ENCODE measurements at regions not wholly inside any gene's neighbourhood (a gene's known extent, or its start where the extent isn't known, plus 50 kb on each side); places are given as distances from the start of the nearest gene placed in this dataset.

GRCh38 chr6:22664968-22665367 lies 95.6 kb downstream of the HDGFL1 start:
- Histone ChIP-seq H3K27me3 (ENCODE audit: control insufficient read depth in 1 of 2, insufficient read depth in 2 of 2, low read length in 1 of 2) (no peaks in the 10 kb centered on the region), H3K4me3 (ENCODE audit: low read length in 2 of 2) (no peak overlapping the region), H3K27ac (ENCODE audit: low read depth in 1 of 2, low read length in 2 of 2) (no peak overlapping the region), H3K36me3 (ENCODE audit: control insufficient read depth in 1 of 2, insufficient read depth in 2 of 2, low read length in 1 of 2) (no peaks in the 10 kb centered on the region), H3K9me3 (ENCODE audit: control insufficient read depth, low read length) (no peaks in the 10 kb centered on the region), H3K4me1 (ENCODE audit: control insufficient read depth in 1 of 2, insufficient read depth in 2 of 2, low read length in 2 of 2) (peaks cover 0 to 2% of the 10 kb centered on the region in 2 donors)
- no peak for ATAC-seq (ENCODE audit: low FRiP score)
- WGBS, 2 donors, result 98 to 99% methylated on average over 2 of the region's 2 CpGs
- DNase-seq, result no peak
- intact Hi-C loops (cut with DNase I), result loop anchor here in 1 of 2 donors (5.0 kb wide), 1 partner anchor 337 kb away; no protein-coding TSS in a partner anchor

- no peaks in the 10 kb centered on the region for H3K9me3 ChIP-seq (ENCODE audit: control insufficient read depth, low read length)
- H3K27me3 ChIP-seq (ENCODE audit: control insufficient read depth in 1 of 2, insufficient read depth in 2 of 2, low read length in 1 of 2), result no peaks in the 10 kb centered on the region
- no peaks in the 10 kb centered on the region for H3K36me3 ChIP-seq (ENCODE audit: control insufficient read depth in 1 of 2, insufficient read depth in 2 of 2, low read length in 1 of 2)
- H3K4me1 ChIP-seq (ENCODE audit: control insufficient read depth in 1 of 2, insufficient read depth in 2 of 2, low read length in 2 of 2), result peaks cover 0 to 2% of the 10 kb centered on the region in 2 donors
- intact Hi-C loops (cut with DNase I), result loop anchor here in 1 of 2 donors (5.0 kb wide), 1 partner anchor 336 kb away; no protein-coding TSS in a partner anchor
- no peak overlapping the region for H3K4me3 ChIP-seq (ENCODE audit: low read length in 2 of 2)
- no peak overlapping the region for H3K27ac ChIP-seq (ENCODE audit: low read depth in 1 of 2, low read length in 2 of 2)
- WGBS, 2 donors, result 97% methylated on average over 1 of the region's 1 CpG
- DNase-seq (no peak), ATAC-seq (ENCODE audit: low FRiP score) (no peak)
Observed at GRCh38 chr6:22666021-22666420, 96.7 kb downstream of the HDGFL1 start.

GRCh38 chr6:22666586-22666985 lies 97.2 kb downstream of the HDGFL1 start:
- DNase-seq (no peak), ATAC-seq (ENCODE audit: low FRiP score) (no peak)
- 34 to 37% methylated on average over 2 of the region's 2 CpGs for WGBS, 2 donors
- Histone ChIP-seq H3K4me1 (ENCODE audit: control insufficient read depth in 1 of 2, insufficient read depth in 2 of 2, low read length in 2 of 2) (peaks cover 0 to 2% of the 10 kb centered on the region in 2 donors), H3K9me3 (ENCODE audit: control insufficient read depth, low read length) (no peaks in the 10 kb centered on the region), H3K27me3 (ENCODE audit: control insufficient read depth in 1 of 2, insufficient read depth in 2 of 2, low read length in 1 of 2) (no peaks in the 10 kb centered on the region), H3K36me3 (ENCODE audit: control insufficient read depth in 1 of 2, insufficient read depth in 2 of 2, low read length in 1 of 2) (no peaks in the 10 kb centered on the region), H3K4me3 (ENCODE audit: low read length in 2 of 2) (no peak overlapping the region), H3K27ac (ENCODE audit: low read depth in 1 of 2, low read length in 2 of 2) (no peak overlapping the region)
- intact Hi-C loops (cut with DNase I), result loop anchor here in 1 of 2 donors (5.0 kb wide), 1 partner anchor 336 kb away; no protein-coding TSS in a partner anchor

GRCh38 chr6:22667855-22668254 lies 98.5 kb downstream of the HDGFL1 start:
- ATAC-seq (ENCODE audit: low FRiP score) (no peak), DNase-seq (no peak)
- H3K4me1 ChIP-seq (ENCODE audit: control insufficient read depth in 1 of 2, insufficient read depth in 2 of 2, low read length in 2 of 2), result peaks cover 0 to 2% of the 10 kb centered on the region in 2 donors
- intact Hi-C loops (cut with DNase I), result loop anchor here in 1 of 2 donors (5.0 kb wide), 1 partner anchor 334 kb away; no protein-coding TSS in a partner anchor
- no peaks in the 10 kb centered on the region for H3K27me3 ChIP-seq (ENCODE audit: control insufficient read depth in 1 of 2, insufficient read depth in 2 of 2, low read length in 1 of 2)
- H3K9me3 ChIP-seq (ENCODE audit: control insufficient read depth, low read length), result no peaks in the 10 kb centered on the region
- WGBS, 2 donors, result 81 to 83% methylated on average over 1 of the region's 1 CpG
- H3K27ac ChIP-seq (ENCODE audit: low read depth in 1 of 2, low read length in 2 of 2), result no peak overlapping the region
- H3K36me3 ChIP-seq (ENCODE audit: control insufficient read depth in 1 of 2, insufficient read depth in 2 of 2, low read length in 1 of 2), result no peaks in the 10 kb centered on the region
- no peak overlapping the region for H3K4me3 ChIP-seq (ENCODE audit: low read length in 2 of 2)

DNA sequence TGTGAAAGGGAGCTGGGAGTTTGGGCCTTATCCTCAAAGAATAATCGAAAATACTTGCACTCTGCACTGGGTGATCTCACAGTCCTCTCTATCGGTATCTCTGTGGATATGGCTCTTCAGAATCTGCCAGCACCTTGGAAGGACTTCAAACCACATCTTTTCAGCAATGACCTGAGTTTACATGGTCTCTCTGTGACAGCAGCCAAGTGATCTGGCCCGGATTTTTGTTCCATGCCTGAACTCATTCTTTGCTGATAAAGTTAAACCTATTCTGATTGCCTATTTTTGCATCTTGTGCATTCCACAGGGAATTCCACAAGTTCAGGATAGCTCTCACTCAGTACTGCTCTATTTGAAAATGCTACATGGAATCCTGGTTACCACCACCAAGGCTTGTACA lies 98.9 kb downstream of the HDGFL1 start:
- Histone ChIP-seq H3K36me3 (ENCODE audit: control insufficient read depth in 1 of 2, insufficient read depth in 2 of 2, low read length in 1 of 2) (no peaks in the 10 kb centered on the region), H3K4me1 (ENCODE audit: control insufficient read depth in 1 of 2, insufficient read depth in 2 of 2, low read length in 2 of 2) (peaks cover 0 to 2% of the 10 kb centered on the region in 2 donors), H3K9me3 (ENCODE audit: control insufficient read depth, low read length) (no peaks in the 10 kb centered on the region), H3K27me3 (ENCODE audit: control insufficient read depth in 1 of 2, insufficient read depth in 2 of 2, low read length in 1 of 2) (no peaks in the 10 kb centered on the region), H3K4me3 (ENCODE audit: low read length in 2 of 2) (no peak overlapping the region), H3K27ac (ENCODE audit: low read depth in 1 of 2, low read length in 2 of 2) (no peak overlapping the region)
- intact Hi-C loops (cut with DNase I), result loop anchor here in 1 of 2 donors (5.0 kb wide), 1 partner anchor 334 kb away; no protein-coding TSS in a partner anchor
- DNase-seq (no peak), ATAC-seq (ENCODE audit: low FRiP score) (no peak)
- WGBS, 2 donors, result 6 to 10% methylated on average over 3 of the region's 3 CpGs

DNA sequence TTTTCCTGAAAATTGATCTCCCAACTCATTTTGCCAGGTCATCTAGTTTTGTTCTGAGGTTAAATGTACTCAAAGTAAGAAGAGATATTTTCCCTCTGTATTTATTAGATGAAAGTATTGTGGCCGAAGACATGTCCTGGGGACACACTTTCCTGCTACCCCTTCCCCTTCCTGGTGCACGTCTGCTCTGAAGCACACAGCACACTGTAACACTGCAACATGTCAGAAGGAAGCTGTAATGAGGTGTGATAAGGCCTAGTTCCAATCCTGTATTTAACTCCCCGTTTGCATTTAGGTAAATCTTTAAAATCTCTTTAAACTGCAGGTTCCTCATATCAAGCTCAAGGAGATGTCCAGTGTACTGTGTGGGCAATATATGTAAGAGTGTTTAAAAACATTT lies 99.4 kb downstream of the HDGFL1 start:
- H3K9me3 ChIP-seq (ENCODE audit: control insufficient read depth, low read length), result no peaks in the 10 kb centered on the region
- peaks cover 0 to 2% of the 10 kb centered on the region in 2 donors for H3K4me1 ChIP-seq (ENCODE audit: control insufficient read depth in 1 of 2, insufficient read depth in 2 of 2, low read length in 2 of 2)
- DNase-seq (no peak), ATAC-seq (ENCODE audit: low FRiP score) (no peak)
- no peak overlapping the region for H3K27ac ChIP-seq (ENCODE audit: low read depth in 1 of 2, low read length in 2 of 2)
- WGBS, 2 donors, result 69 to 70% methylated on average over 3 of the region's 3 CpGs
- H3K36me3 ChIP-seq (ENCODE audit: control insufficient read depth in 1 of 2, insufficient read depth in 2 of 2, low read length in 1 of 2), result no peaks in the 10 kb centered on the region
- H3K27me3 ChIP-seq (ENCODE audit: control insufficient read depth in 1 of 2, insufficient read depth in 2 of 2, low read length in 1 of 2), result no peaks in the 10 kb centered on the region
- no peak overlapping the region for H3K4me3 ChIP-seq (ENCODE audit: low read length in 2 of 2)
- intact Hi-C loops (cut with DNase I), result loop anchor here in 1 of 2 donors (5.0 kb wide), 1 partner anchor 334 kb away; no protein-coding TSS in a partner anchor

DNA sequence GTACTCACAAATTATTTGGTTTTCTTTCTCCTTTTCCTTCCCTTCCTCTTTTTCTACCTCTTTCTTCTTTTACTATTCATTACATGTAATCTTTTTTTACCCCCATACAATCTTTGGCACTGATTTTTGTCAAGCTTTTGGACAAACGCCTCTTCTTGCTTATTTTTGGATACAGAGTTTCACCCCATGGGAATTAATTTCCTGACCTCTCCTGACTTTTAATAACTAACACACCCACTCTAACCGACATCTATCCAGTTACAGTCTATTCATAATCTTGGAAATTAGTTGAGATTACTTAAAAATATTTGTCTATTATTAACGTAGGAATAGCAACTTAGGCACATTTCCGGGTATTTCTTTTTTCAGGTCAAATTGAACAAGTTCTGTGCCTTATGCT lies 101.2 kb downstream of the HDGFL1 start:
- no peaks in the 10 kb centered on the region for H3K27me3 ChIP-seq (ENCODE audit: control insufficient read depth in 1 of 2, insufficient read depth in 2 of 2, low read length in 1 of 2)
- no peak overlapping the region for H3K27ac ChIP-seq (ENCODE audit: low read depth in 1 of 2, low read length in 2 of 2)
- ATAC-seq (ENCODE audit: low FRiP score) (no peak), DNase-seq (no peak)
- 4% methylated on average over 4 of the region's 4 CpGs for WGBS, 2 donors
- intact Hi-C loops (cut with DNase I), result no loop called here
- no peaks in the 10 kb centered on the region for H3K36me3 ChIP-seq (ENCODE audit: control insufficient read depth in 1 of 2, insufficient read depth in 2 of 2, low read length in 1 of 2)
- peaks cover 0 to 2% of the 10 kb centered on the region in 2 donors for H3K4me1 ChIP-seq (ENCODE audit: control insufficient read depth in 1 of 2, insufficient read depth in 2 of 2, low read length in 2 of 2)
- no peaks in the 10 kb centered on the region for H3K9me3 ChIP-seq (ENCODE audit: control insufficient read depth, low read length)
- H3K4me3 ChIP-seq (ENCODE audit: low read length in 2 of 2), result no peak overlapping the region

GRCh38 chr6:22673474-22673873 lies 104.1 kb downstream of the HDGFL1 start:
- Histone ChIP-seq H3K4me3 (ENCODE audit: low read length in 2 of 2) (no peak overlapping the region), H3K9me3 (ENCODE audit: control insufficient read depth, low read length) (no peaks in the 10 kb centered on the region), H3K27ac (ENCODE audit: low read depth in 1 of 2, low read length in 2 of 2) (no peak overlapping the region), H3K27me3 (ENCODE audit: control insufficient read depth in 1 of 2, insufficient read depth in 2 of 2, low read length in 1 of 2) (no peaks in the 10 kb centered on the region), H3K4me1 (ENCODE audit: control insufficient read depth in 1 of 2, insufficient read depth in 2 of 2, low read length in 2 of 2) (no peaks in the 10 kb centered on the region), H3K36me3 (ENCODE audit: control insufficient read depth in 1 of 2, insufficient read depth in 2 of 2, low read length in 1 of 2) (no peaks in the 10 kb centered on the region)
- WGBS, 2 donors, result 95 to 97% methylated on average over 3 of the region's 3 CpGs
- DNase-seq (no peak), ATAC-seq (ENCODE audit: low FRiP score) (no peak)
- intact Hi-C loops (cut with DNase I), result no loop called here

GRCh38 chr6:22680950-22681349 lies 111.6 kb downstream of the HDGFL1 start:
- Histone ChIP-seq H3K4me1 (ENCODE audit: control insufficient read depth in 1 of 2, insufficient read depth in 2 of 2, low read length in 2 of 2) (no peaks in the 10 kb centered on the region), H3K4me3 (ENCODE audit: low read length in 2 of 2) (no peak overlapping the region), H3K27me3 (ENCODE audit: control insufficient read depth in 1 of 2, insufficient read depth in 2 of 2, low read length in 1 of 2) (no peaks in the 10 kb centered on the region), H3K27ac (ENCODE audit: low read depth in 1 of 2, low read length in 2 of 2) (no peak overlapping the region), H3K36me3 (ENCODE audit: control insufficient read depth in 1 of 2, insufficient read depth in 2 of 2, low read length in 1 of 2) (no peaks in the 10 kb centered on the region), H3K9me3 (ENCODE audit: control insufficient read depth, low read length) (no peaks in the 10 kb centered on the region)
- ATAC-seq (ENCODE audit: low FRiP score) (no peak), DNase-seq (no peak)
- 96 to 97% methylated on average over 7 of the region's 7 CpGs for WGBS, 2 donors
- intact Hi-C loops (cut with DNase I), result no loop called here
